ENCODE measurements at regions not wholly inside any gene's neighbourhood (a gene's known extent, or its start where the extent isn't known, plus 50 kb on each side); places are given as distances from the start of the nearest gene placed in this dataset.
"Not testable (repeated sequence)": the region's sequence is repeated elsewhere in the genome, so short reads cannot be mapped to it uniquely, and the experiment has no call there.

GRCh38 chr5:123997462-123998215 lies 485.7 kb downstream of the CSNK1G3 start:
- no peak overlapping the region for H3K4me3 ChIP-seq (ENCODE audit: low read length)
- peak; percentile 46 for DNase-seq
- H3K4ac ChIP-seq (ENCODE audit: low read depth, low read length), result no peak overlapping the region
- no peaks in the 10 kb centered on the region for H3K27me3 ChIP-seq (ENCODE audit: insufficient read depth, low read length, poor library complexity)
- H3K27ac ChIP-seq (ENCODE audit: low read depth, low read length), result no peak overlapping the region
- no peak overlapping the region for H3K9ac ChIP-seq (ENCODE audit: low read length)
- H3K36me3 ChIP-seq (ENCODE audit: control insufficient read depth, insufficient read depth, low read length), result no peaks in the 10 kb centered on the region
- H3K79me2 ChIP-seq (ENCODE audit: control insufficient read depth, insufficient read depth, low read length), result no peaks in the 10 kb centered on the region
- no peak overlapping the region for H3K56ac ChIP-seq (ENCODE audit: low read length)
- no peak overlapping the region for H3K23ac ChIP-seq (ENCODE audit: low read length)
- WGBS (ENCODE audit: extremely low coverage, insufficient coverage, low lambda C conversion rate), result no CpG with 5 or more reads among the region's 7 CpGs
- no peaks in the 10 kb centered on the region for H3K79me1 ChIP-seq (ENCODE audit: low read length)
- H3K18ac ChIP-seq (ENCODE audit: low read length), result no peak overlapping the region
- no peak overlapping the region for H3K4me2 ChIP-seq (ENCODE audit: low read length)
- H2AK5ac ChIP-seq (ENCODE audit: low read length), result no peak overlapping the region
- no peak overlapping the region for H2BK15ac ChIP-seq (replicated peaks; ENCODE audit: low read depth)
- peaks cover 1% of the 10 kb centered on the region for H3K4me1 ChIP-seq (ENCODE audit: control insufficient read depth, low read depth, low read length)
- H2BK5ac ChIP-seq (ENCODE audit: low read length), result no peak overlapping the region
- H4K5ac ChIP-seq (ENCODE audit: low read length), result no peak overlapping the region
- H2BK120ac ChIP-seq (ENCODE audit: low read depth, low read length), result no peak overlapping the region
- no peak overlapping the region for H4K8ac ChIP-seq (ENCODE audit: low read depth, low read length)

GRCh38 chr5:123997064-123997461 lies 485.1 kb downstream of the CSNK1G3 start:
- Histone ChIP-seq H3K4me1 (ENCODE audit: control insufficient read depth, low read depth, low read length) (peaks cover 1% of the 10 kb centered on the region), H3K4me2 (ENCODE audit: low read length) (no peak overlapping the region)

GRCh38 chr5:123992641-123993040 lies 480.7 kb downstream of the CSNK1G3 start:
- no peak overlapping the region for H2BK15ac ChIP-seq (replicated peaks; ENCODE audit: low read depth)
- peak; percentile 96 for DNase-seq
- no peak overlapping the region for H3K23ac ChIP-seq (ENCODE audit: low read length)
- H3K27me3 ChIP-seq (ENCODE audit: insufficient read depth, low read length, poor library complexity), result no peaks in the 10 kb centered on the region
- no CpG with 5 or more reads among the region's 2 CpGs for WGBS (ENCODE audit: extremely low coverage, insufficient coverage, low lambda C conversion rate)
- no peaks in the 10 kb centered on the region for H3K36me3 ChIP-seq (ENCODE audit: control insufficient read depth, insufficient read depth, low read length)
- H3K4ac ChIP-seq (ENCODE audit: low read depth, low read length), result no peak overlapping the region
- H3K9ac ChIP-seq (ENCODE audit: low read length), result no peak overlapping the region
- no peaks in the 10 kb centered on the region for H3K79me2 ChIP-seq (ENCODE audit: control insufficient read depth, insufficient read depth, low read length)
- no peak overlapping the region for H3K4me3 ChIP-seq (ENCODE audit: low read length)
- H3K4me2 ChIP-seq (ENCODE audit: low read length), result no peak overlapping the region
- H3K27ac ChIP-seq (ENCODE audit: low read depth, low read length), result no peak overlapping the region
- H4K8ac ChIP-seq (ENCODE audit: low read depth, low read length), result no peak overlapping the region
- no peak overlapping the region for H3K18ac ChIP-seq (ENCODE audit: low read length)
- H2BK5ac ChIP-seq (ENCODE audit: low read length), result no peak overlapping the region
- no peaks in the 10 kb centered on the region for H3K79me1 ChIP-seq (ENCODE audit: low read length)
- no peak overlapping the region for H3K56ac ChIP-seq (ENCODE audit: low read length)
- H2AK5ac ChIP-seq (ENCODE audit: low read length), result no peak overlapping the region
- no peak overlapping the region for H2BK120ac ChIP-seq (ENCODE audit: low read depth, low read length)
- H4K5ac ChIP-seq (ENCODE audit: low read length), result no peak overlapping the region
- H3K4me1 ChIP-seq (ENCODE audit: control insufficient read depth, low read depth, low read length), result no peaks in the 10 kb centered on the region

More at GRCh38 chr5:123997064-123997461, 485.1 kb downstream of the CSNK1G3 start:
- Histone ChIP-seq H3K79me2 (ENCODE audit: control insufficient read depth, insufficient read depth, low read length) (no peaks in the 10 kb centered on the region), H3K4me3 (ENCODE audit: low read length) (no peak overlapping the region), H3K27ac (ENCODE audit: low read depth, low read length) (no peak overlapping the region), H2BK5ac (ENCODE audit: low read length) (no peak overlapping the region), H3K23ac (ENCODE audit: low read length) (no peak overlapping the region), H3K27me3 (ENCODE audit: insufficient read depth, low read length, poor library complexity) (no peaks in the 10 kb centered on the region), H3K18ac (ENCODE audit: low read length) (no peak overlapping the region), H2BK120ac (ENCODE audit: low read depth, low read length) (no peak overlapping the region), H2AK5ac (ENCODE audit: low read length) (no peak overlapping the region), H3K4ac (ENCODE audit: low read depth, low read length) (no peak overlapping the region), H3K36me3 (ENCODE audit: control insufficient read depth, insufficient read depth, low read length) (no peaks in the 10 kb centered on the region), H3K79me1 (ENCODE audit: low read length) (no peaks in the 10 kb centered on the region), H4K5ac (ENCODE audit: low read length) (no peak overlapping the region), H4K8ac (ENCODE audit: low read depth, low read length) (no peak overlapping the region), H3K56ac (ENCODE audit: low read length) (no peak overlapping the region), H3K9ac (ENCODE audit: low read length) (no peak overlapping the region), H2BK15ac (replicated peaks; ENCODE audit: low read depth) (no peak overlapping the region)
- DNase-seq, result no peak

- Histone ChIP-seq H2BK5ac (ENCODE audit: low read length) (no peak overlapping the region), H3K36me3 (ENCODE audit: control insufficient read depth, insufficient read depth, low read length) (no peaks in the 10 kb centered on the region), H3K4me1 (ENCODE audit: control insufficient read depth, low read depth, low read length) (no peaks in the 10 kb centered on the region), H3K4ac (ENCODE audit: low read depth, low read length) (no peak overlapping the region), H2AK5ac (ENCODE audit: low read length) (no peak overlapping the region), H3K79me2 (ENCODE audit: control insufficient read depth, insufficient read depth, low read length) (no peaks in the 10 kb centered on the region), H3K79me1 (ENCODE audit: low read length) (no peaks in the 10 kb centered on the region), H3K4me3 (ENCODE audit: low read length) (no peak overlapping the region), H3K56ac (ENCODE audit: low read length) (no peak overlapping the region), H3K27me3 (ENCODE audit: insufficient read depth, low read length, poor library complexity) (no peaks in the 10 kb centered on the region), H3K27ac (ENCODE audit: low read depth, low read length) (no peak overlapping the region), H3K9ac (ENCODE audit: low read length) (no peak overlapping the region), H2BK15ac (replicated peaks; ENCODE audit: low read depth) (no peak overlapping the region), H4K8ac (ENCODE audit: low read depth, low read length) (no peak overlapping the region), H2BK120ac (ENCODE audit: low read depth, low read length) (no peak overlapping the region), H3K18ac (ENCODE audit: low read length) (no peak overlapping the region), H4K5ac (ENCODE audit: low read length) (no peak overlapping the region), H3K23ac (ENCODE audit: low read length) (no peak overlapping the region), H3K4me2 (ENCODE audit: low read length) (no peak overlapping the region)
- WGBS (ENCODE audit: extremely low coverage, insufficient coverage, low lambda C conversion rate), result no CpG with 5 or more reads among the region's 5 CpGs
- no peak for DNase-seq
These were observed 476.0 kb downstream of the CSNK1G3 start for GRCh38 chr5:123987956-123988355.

- Histone ChIP-seq H3K56ac (ENCODE audit: low read length) (no peak overlapping the region), H3K4me1 (ENCODE audit: control insufficient read depth, low read depth, low read length) (no peaks in the 10 kb centered on the region), H2BK5ac (ENCODE audit: low read length) (no peak overlapping the region), H3K18ac (ENCODE audit: low read length) (no peak overlapping the region), H3K4me3 (ENCODE audit: low read length) (no peak overlapping the region), H3K23ac (ENCODE audit: low read length) (no peak overlapping the region), H3K27me3 (ENCODE audit: insufficient read depth, low read length, poor library complexity) (no peaks in the 10 kb centered on the region), H4K5ac (ENCODE audit: low read length) (no peak overlapping the region), H3K36me3 (ENCODE audit: control insufficient read depth, insufficient read depth, low read length) (no peaks in the 10 kb centered on the region), H4K8ac (ENCODE audit: low read depth, low read length) (no peak overlapping the region), H2AK5ac (ENCODE audit: low read length) (no peak overlapping the region), H3K27ac (ENCODE audit: low read depth, low read length) (no peak overlapping the region), H3K79me1 (ENCODE audit: low read length) (no peaks in the 10 kb centered on the region), H3K79me2 (ENCODE audit: control insufficient read depth, insufficient read depth, low read length) (no peaks in the 10 kb centered on the region), H2BK15ac (replicated peaks; ENCODE audit: low read depth) (no peak overlapping the region), H3K9ac (ENCODE audit: low read length) (no peak overlapping the region), H2BK120ac (ENCODE audit: low read depth, low read length) (no peak overlapping the region), H3K4ac (ENCODE audit: low read depth, low read length) (no peak overlapping the region), H3K4me2 (ENCODE audit: low read length) (no peak overlapping the region)
- no peak for DNase-seq
- WGBS (ENCODE audit: extremely low coverage, insufficient coverage, low lambda C conversion rate), result no CpG with 5 or more reads among the region's 4 CpGs
These were observed 464.5 kb downstream of the CSNK1G3 start for GRCh38 chr5:123976379-123977033.

GRCh38 chr5:123975521-123975920 lies 463.5 kb downstream of the CSNK1G3 start:
- H3K23ac ChIP-seq (ENCODE audit: low read length); H2BK5ac ChIP-seq (ENCODE audit: low read length); H4K8ac ChIP-seq (ENCODE audit: low read depth, low read length); H3K4me1 ChIP-seq (ENCODE audit: control insufficient read depth, low read depth, low read length); H2BK15ac ChIP-seq (replicated peaks; ENCODE audit: low read depth); H3K9ac ChIP-seq (ENCODE audit: low read length); H3K4me3 ChIP-seq (ENCODE audit: low read length); H3K36me3 ChIP-seq (ENCODE audit: control insufficient read depth, insufficient read depth, low read length); H3K27ac ChIP-seq (ENCODE audit: low read depth, low read length); H3K18ac ChIP-seq (ENCODE audit: low read length); H3K56ac ChIP-seq (ENCODE audit: low read length); H2BK120ac ChIP-seq (ENCODE audit: low read depth, low read length); H2AK5ac ChIP-seq (ENCODE audit: low read length); H3K4me2 ChIP-seq (ENCODE audit: low read length); H3K27me3 ChIP-seq (ENCODE audit: insufficient read depth, low read length, poor library complexity); DNase-seq; H3K79me1 ChIP-seq (ENCODE audit: low read length); H4K5ac ChIP-seq (ENCODE audit: low read length); H3K4ac ChIP-seq (ENCODE audit: low read depth, low read length); H3K79me2 ChIP-seq (ENCODE audit: control insufficient read depth, insufficient read depth, low read length): not testable (repeated sequence)

Data from mesendoderm (in vitro differentiated cells).